GM19397 (cell line): ENCODE measurements at regions not wholly inside any gene's neighbourhood (a gene's known extent, or its start where the extent isn't known, plus 50 kb on each side); places are given as distances from the start of the nearest gene placed in this dataset.
"Not testable (repeated sequence)": the region's sequence is repeated elsewhere in the genome, so short reads cannot be mapped to it uniquely, and the experiment has no call there.

Experiments used
- ATAC-seq: cut with Tn5 transposase; IDR thresholded peaks from one replicate; pipeline ENCODE4 v1.9.1; 2021; ENCODE audit warnings: mild to moderate bottlenecking, moderate library complexity; ENCODE audit not compliant: unreplicated experiment

DNA sequence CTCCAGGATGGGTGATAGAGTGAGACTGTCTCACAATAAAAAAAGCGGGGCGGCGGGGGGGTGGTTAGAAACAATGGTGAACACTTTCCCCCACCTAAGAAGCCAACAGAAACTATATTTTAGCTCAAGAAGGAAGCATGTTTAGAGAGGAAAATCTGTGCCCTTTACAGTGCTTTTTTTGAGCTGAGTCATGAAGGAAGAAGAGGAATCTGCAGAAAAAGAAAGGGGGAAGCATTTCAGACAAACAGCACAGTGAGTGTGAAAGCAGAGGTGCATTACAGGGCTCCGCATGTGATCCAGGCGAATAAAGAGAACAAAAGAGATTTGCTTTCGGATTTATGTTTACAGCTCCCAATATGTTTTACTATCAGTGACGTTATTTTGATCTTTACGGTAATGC lies 1504.6 kb upstream of the WWC1 start:
- no peak for ATAC-seq

DNA sequence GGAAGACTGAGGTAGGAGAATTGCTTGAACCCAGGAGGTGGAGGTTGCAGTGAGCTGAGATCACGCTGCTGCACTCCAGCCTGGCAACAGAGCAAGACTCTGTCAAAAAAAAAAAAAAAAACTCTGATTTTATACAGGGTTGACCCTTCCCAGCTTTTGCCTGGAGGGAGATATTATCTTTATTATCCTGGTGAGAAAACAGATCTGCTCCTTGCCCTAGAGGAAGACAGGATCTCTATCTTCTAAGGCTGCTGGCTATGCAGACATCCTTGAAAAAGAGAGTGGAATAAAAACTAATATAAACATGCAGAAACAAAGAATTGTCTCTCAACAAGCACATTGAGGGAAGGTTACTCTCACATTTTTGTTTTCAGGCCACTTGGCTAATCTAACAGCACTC lies 1503.4 kb upstream of the WWC1 start:
- ATAC-seq: no peak

- ATAC-seq: no peak
Measured at GRCh38 chr5:166795756-166796155, 1495.7 kb upstream of the WWC1 start.

DNA sequence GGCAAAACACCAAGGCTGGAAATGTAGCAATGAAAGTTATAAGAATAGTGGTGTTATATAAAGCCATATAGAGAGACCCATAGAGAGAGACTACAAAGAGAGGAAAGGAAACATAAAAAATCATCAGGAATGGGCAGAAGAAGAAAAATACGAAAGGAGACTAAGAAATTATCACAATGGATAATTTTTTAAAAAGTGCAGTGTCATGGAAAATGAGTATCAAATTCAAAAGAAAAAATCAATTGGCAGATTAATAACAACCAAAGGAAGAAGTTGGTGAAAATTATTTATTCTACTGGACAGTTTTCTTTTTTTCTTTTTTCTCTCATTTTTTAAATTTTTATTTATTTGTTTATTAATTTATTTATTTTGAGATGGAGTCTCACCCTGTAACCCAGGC lies 1488.4 kb upstream of the WWC1 start:
- ATAC-seq: no peak

DNA sequence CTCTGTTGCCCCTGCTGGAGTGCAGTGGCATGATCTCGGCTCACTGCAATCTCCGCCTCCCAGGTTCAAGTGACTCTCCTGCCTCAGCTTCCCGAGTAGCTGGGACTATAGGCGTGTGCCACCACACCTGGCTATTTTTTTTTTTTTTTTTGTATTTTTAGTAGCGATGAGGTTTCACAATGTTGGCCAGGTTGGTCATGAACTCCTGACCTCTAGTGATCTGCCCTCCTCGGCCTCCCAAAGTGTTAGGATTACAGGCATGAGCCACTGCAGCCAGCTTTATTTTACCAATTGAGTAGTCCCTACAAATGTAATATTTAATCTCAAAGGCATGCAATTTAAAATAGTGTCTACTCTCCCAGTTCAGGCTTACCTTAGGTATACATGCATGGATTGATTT lies 1487.2 kb upstream of the WWC1 start:
- not testable (repeated sequence) for ATAC-seq

DNA sequence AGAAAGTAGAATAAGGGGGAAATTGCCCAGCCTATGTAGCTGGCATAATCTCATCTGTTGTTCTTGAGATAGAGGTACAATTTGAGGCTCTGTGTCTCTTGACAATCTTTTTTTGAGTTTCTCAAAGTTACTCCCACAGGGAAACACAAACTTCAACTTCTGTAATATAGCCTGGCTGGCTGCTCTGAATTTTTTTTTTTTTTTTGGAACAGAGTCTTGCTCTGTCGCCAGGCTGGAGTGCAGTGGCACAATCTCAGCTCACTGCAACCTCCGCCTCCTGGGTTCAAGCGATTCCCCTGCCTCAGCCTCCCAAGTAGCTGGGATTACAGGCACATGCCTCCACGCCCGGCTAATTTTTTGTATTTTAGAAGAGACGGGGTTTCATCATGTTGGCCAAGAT lies 1486.8 kb upstream of the WWC1 start:
- ATAC-seq: not testable (repeated sequence)

- not testable (repeated sequence) for ATAC-seq
Measured at GRCh38 chr5:166810093-166810658, 1481.3 kb upstream of the WWC1 start.

- no peak for ATAC-seq
Measured at GRCh38 chr5:166810721-166811120, 1480.7 kb upstream of the WWC1 start.

DNA sequence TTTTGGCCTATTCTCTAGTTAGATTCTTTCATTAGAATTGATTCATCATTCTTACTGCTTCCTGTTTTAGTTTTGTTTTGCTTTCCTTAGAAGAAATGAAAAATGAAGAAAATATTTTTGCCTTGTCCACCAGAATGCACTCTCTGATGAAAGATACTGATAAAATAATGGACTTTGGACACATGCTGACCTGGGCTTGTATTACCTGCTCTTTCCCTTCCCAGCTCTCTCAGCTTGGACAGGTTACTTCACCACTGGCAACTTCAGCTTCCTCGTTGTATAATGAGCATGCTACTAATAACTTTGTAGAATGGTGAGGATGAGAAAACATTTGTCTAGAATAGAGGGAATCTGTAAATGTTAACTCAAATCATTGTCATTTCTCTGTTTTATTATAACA lies 1468.1 kb upstream of the WWC1 start:
- no peak for ATAC-seq

DNA sequence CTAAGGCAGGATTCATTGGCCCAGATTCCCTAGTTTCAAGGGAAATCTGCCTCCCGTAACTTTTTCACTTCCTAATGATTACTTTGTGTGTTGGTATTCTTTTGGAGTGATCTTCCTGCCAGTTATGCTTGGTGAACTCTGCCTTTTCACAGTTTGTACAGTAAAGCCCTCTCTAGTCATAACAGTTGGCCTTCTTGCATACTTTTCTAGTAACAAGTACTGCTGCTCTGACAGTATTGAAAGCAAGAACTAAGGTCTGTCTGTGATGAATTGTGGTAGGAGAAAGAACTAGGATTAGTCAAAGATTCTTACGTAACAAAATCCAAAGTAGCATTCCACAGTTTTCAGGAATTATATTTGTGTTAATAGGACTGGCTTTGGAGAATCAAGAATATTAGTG lies 1457.2 kb upstream of the WWC1 start:
- ATAC-seq: no peak

DNA sequence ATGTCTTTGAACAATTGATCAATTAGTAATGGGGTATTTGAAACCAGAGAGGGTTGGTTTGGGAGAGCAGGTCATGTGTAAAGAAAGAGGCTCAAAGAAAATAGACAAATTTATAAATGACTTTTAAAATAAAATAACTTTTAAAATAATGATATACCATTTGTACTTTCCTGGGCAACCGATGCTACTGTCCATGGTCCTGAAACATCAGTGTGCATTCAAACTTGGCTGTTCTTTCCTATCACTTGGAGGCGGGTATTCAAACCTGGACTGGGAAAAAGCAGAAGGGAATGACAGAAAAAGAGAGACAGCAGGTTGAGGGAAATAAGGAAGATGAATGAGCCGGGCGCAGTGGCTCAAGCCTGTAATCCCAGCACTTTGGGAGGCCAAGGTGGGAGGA lies 1446.4 kb upstream of the WWC1 start:
- ATAC-seq: no peak

GRCh38 chr5:166856791-166857190 lies 1434.7 kb upstream of the WWC1 start:
- no peak for ATAC-seq

GRCh38 chr5:166860426-166860825 lies 1431.0 kb upstream of the WWC1 start:
- no peak for ATAC-seq

- ATAC-seq: no peak
Measured at GRCh38 chr5:166862581-166862980, 1428.9 kb upstream of the WWC1 start.

- no peak for ATAC-seq
Measured at GRCh38 chr5:166865206-166865605, 1426.2 kb upstream of the WWC1 start.

DNA sequence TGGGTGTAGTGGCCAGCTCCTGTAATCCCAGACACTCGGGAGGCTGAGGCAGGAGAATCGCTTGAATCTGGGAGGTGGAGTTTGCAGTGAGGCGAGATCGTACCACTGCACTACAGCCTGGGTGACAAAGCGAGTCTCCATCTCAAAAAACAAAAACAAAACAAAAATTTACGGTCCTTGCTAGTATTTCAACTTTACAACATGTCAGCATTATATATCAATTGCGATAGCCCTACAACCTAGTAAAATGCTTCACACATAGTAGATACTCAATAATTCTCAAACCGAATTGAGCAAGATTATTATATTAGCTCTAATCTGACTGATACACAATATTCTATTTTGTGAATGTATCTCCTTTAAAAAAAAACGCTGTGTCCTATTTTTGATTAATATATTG lies 1411.0 kb upstream of the WWC1 start:
- ATAC-seq: no peak

DNA sequence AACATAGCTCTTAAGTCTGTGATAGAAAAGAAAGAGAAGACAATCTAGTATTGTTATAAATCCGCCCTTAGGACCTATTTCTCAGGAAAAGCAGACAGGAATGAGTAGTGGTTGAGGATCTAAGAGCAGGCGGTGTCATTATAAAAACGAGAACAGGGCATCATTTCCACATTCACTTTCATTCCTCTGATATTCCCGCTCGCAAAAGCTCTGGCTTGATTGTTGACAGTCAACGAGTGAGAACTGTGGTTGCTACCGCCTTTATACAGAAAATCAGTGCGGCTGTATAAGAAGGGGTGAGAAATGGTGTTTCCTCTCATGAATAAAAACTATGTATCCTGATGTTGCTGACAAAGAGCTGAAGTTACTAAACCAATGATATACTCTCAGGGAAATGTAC lies 1409.6 kb upstream of the WWC1 start:
- ATAC-seq: no peak

GRCh38 chr5:166883016-166883415 lies 1408.4 kb upstream of the WWC1 start:
- ATAC-seq: no peak

GRCh38 chr5:166898166-166898565 lies 1393.3 kb upstream of the WWC1 start:
- ATAC-seq: no peak

DNA sequence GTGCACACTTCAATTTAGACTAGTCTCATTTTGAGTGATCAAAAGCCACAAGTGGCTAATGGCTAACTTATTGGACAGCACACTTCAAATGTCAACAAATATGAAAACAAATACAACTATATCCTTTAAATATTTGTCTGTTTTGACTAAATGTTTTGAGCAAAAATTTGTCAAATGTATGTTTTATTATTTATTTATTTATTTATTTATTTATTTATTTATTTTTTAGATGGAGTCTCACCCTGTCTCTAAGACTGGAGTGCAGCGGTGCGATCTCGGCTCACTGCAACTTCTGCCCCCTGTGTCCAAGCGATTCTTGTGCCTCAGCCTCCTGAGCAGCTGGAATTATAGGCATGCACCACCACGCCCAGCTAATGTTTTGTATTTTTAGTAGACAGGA lies 1392.1 kb upstream of the WWC1 start:
- ATAC-seq: no peak

GRCh38 chr5:166904571-166904970 lies 1386.9 kb upstream of the WWC1 start:
- no peak for ATAC-seq

- no peak for ATAC-seq
Measured at GRCh38 chr5:166906991-166907713, 1384.3 kb upstream of the WWC1 start.

DNA sequence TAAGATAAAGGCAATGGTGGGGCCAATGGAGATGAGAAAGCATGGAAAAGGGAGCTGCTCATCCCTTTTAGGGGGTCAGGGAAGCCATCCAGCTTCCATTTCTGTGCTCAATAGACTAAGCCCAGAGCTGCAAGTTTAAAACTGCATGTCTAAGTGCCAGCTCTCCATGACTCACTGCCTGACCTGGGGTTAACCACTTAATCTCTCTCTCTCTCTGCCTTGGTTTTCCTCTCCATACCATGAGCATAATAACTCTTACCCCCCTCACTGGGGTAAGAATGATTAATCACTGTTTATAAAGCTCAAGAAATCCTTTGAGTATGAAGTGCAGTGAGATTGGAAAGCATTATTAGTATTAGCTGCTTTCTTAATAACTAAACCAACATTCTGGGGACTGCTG lies 1382.4 kb upstream of the WWC1 start:
- no peak for ATAC-seq
